ENCODE measurements at regions not wholly inside any gene's neighbourhood (a gene's known extent, or its start where the extent isn't known, plus 50 kb on each side); places are given as distances from the start of the nearest gene placed in this dataset.
"Not testable (repeated sequence)": the region's sequence is repeated elsewhere in the genome, so short reads cannot be mapped to it uniquely, and the experiment has no call there.

- H3K27ac ChIP-seq, result no peak overlapping the region
- intact Hi-C loops (cut with DNase I), result loop anchor here (5.0 to 10.0 kb wide), 2 partner anchors 210 to 212 kb away; no protein-coding TSS in a partner anchor
These were observed 60.6 kb upstream of the TCL1A start for GRCh38 chr14:95774265-95775160.

GRCh38 chr14:95770777-95771176 lies 56.9 kb upstream of the TCL1A start:
- no peaks in the 10 kb centered on the region for H3K4me1 ChIP-seq
- intact Hi-C loops (cut with DNase I), result loop anchor here (5.0 to 10.0 kb wide), 2 partner anchors 206 to 208 kb away; no protein-coding TSS in a partner anchor

More at GRCh38 chr14:95774265-95775160, 60.6 kb upstream of the TCL1A start:
- Histone ChIP-seq H3K9me3 (no peaks in the 10 kb centered on the region), H3K4me1 (no peaks in the 10 kb centered on the region), H3K4me3 (no peak overlapping the region), H3K27me3 (ENCODE audit: insufficient read depth in 3 of 3, low read length in 2 of 3) (no peaks in the 10 kb centered on the region), H3K36me3 (ENCODE audit: insufficient read depth in 1 of 2, low read depth in 1 of 2) (no peaks in the 10 kb centered on the region)
- WGBS, 3 donors, result 56 to 58% (median 58%) methylated on average over 28 of the region's 28 CpGs
- peak; percentile 61 for TF ChIP-seq CTCF (IDR thresholded peaks at IDR 0.05)
- no peak for ATAC-seq
- no peak for DNase-seq

GRCh38 chr14:95769976-95770375 lies 56.1 kb upstream of the TCL1A start:
- no peak for TF ChIP-seq CTCF (IDR thresholded peaks at IDR 0.05)
- ATAC-seq, result no peak
- no peaks in the 10 kb centered on the region for H3K9me3 ChIP-seq
- H3K36me3 ChIP-seq (ENCODE audit: insufficient read depth in 1 of 2, low read depth in 1 of 2), result no peaks in the 10 kb centered on the region
- no peaks in the 10 kb centered on the region for H3K4me1 ChIP-seq
- intact Hi-C loops (cut with DNase I), result loop anchor here (5.0 to 10.0 kb wide), 2 partner anchors 205 to 208 kb away; no protein-coding TSS in a partner anchor
- no peak overlapping the region for H3K4me3 ChIP-seq
- H3K27ac ChIP-seq, result no peak overlapping the region
- DNase-seq, result no peak
- WGBS, 3 donors, result 18 to 26% (median 19%) methylated on average over 4 of the region's 4 CpGs
- H3K27me3 ChIP-seq (ENCODE audit: insufficient read depth in 3 of 3, low read length in 2 of 3), result peaks cover 0 to 6% (median 0%) of the 10 kb centered on the region in 3 donors

More at GRCh38 chr14:95770777-95771176, 56.9 kb upstream of the TCL1A start:
- ATAC-seq (no peak), DNase-seq (no peak)
- Histone ChIP-seq H3K27ac (no peak overlapping the region), H3K4me3 (no peak overlapping the region), H3K27me3 (ENCODE audit: insufficient read depth in 3 of 3, low read length in 2 of 3) (peaks cover 0 to 6% (median 0%) of the 10 kb centered on the region in 3 donors), H3K9me3 (no peaks in the 10 kb centered on the region), H3K36me3 (ENCODE audit: insufficient read depth in 1 of 2, low read depth in 1 of 2) (no peaks in the 10 kb centered on the region)
- WGBS, 3 donors, result 39 to 55% (median 50%) methylated on average over 3 of the region's 3 CpGs
- no peak for TF ChIP-seq CTCF (IDR thresholded peaks at IDR 0.05)

GRCh38 chr14:95769431-95769830 lies 55.5 kb upstream of the TCL1A start:
- H3K36me3 ChIP-seq (ENCODE audit: insufficient read depth in 1 of 2, low read depth in 1 of 2); H3K27ac ChIP-seq; H3K4me3 ChIP-seq; intact Hi-C loops (cut with DNase I); H3K4me1 ChIP-seq; ATAC-seq; H3K9me3 ChIP-seq; H3K27me3 ChIP-seq (ENCODE audit: insufficient read depth in 3 of 3, low read length in 2 of 3); DNase-seq: not testable (repeated sequence)
- 18 to 27% (median 19%) methylated on average over 5 of the region's 5 CpGs for WGBS, 3 donors

- DNase-seq (no peak), ATAC-seq (no peak)
- intact Hi-C loops (cut with DNase I), result no loop called here
These were observed 51.1 kb upstream of the TCL1A start for GRCh38 chr14:95765051-95765450.

More at GRCh38 chr14:95765051-95765450, 51.1 kb upstream of the TCL1A start:
- Histone ChIP-seq H3K36me3 (ENCODE audit: insufficient read depth in 1 of 2, low read depth in 1 of 2) (no peaks in the 10 kb centered on the region), H3K4me1 (no peaks in the 10 kb centered on the region), H3K9me3 (no peaks in the 10 kb centered on the region), H3K27me3 (ENCODE audit: insufficient read depth in 3 of 3, low read length in 2 of 3) (peaks cover 0 to 16% (median 0%) of the 10 kb centered on the region in 3 donors), H3K4me3 (no peak overlapping the region), H3K27ac (no peak overlapping the region)
- no peak for TF ChIP-seq CTCF (IDR thresholded peaks at IDR 0.05)
- 30 to 33% (median 31%) methylated on average over 9 of the region's 9 CpGs for WGBS, 3 donors
